ENCODE measurements at regions not wholly inside any gene's neighbourhood (a gene's known extent, or its start where the extent isn't known, plus 50 kb on each side); places are given as distances from the start of the nearest gene placed in this dataset.

GRCh38 chr7:380139-380485 is 90.1 kb downstream of the FOXL3 start:
- Histone ChIP-seq H3K79me2 (no peaks in the 10 kb centered on the region), H3K27me3 (no peaks in the 10 kb centered on the region), H3K9me2 (replicated peaks; ENCODE audit: insufficient read depth) (no peaks in the 10 kb centered on the region), H3K4me3 (no peak overlapping the region), H3K4me2 (peak overlapping the region; percentile 75), H3K36me3 (replicated peaks; ENCODE audit: insufficient read depth, low read depth) (no peaks in the 10 kb centered on the region), H3K9me3 (ENCODE audit: low read depth) (no peaks in the 10 kb centered on the region), H3K4me1 (ENCODE audit: insufficient read depth) (peaks cover 22% of the 10 kb centered on the region), H2AFZ (no peak overlapping the region), H3K27ac (no peak overlapping the region), H4K20me1 (ENCODE audit: insufficient read depth, poor library complexity, severe bottlenecking) (no peaks in the 10 kb centered on the region)
- no peak for DNase-seq (ENCODE audit: low spot score)
- 42% methylated on average over 13 of the region's 15 CpGs for WGBS (ENCODE audit: low lambda C conversion rate, missing lambda C conversion rate)
- TF ChIP-seq CTCF (IDR thresholded peaks at IDR 0.05; ENCODE audit: poor library complexity), result no peak
- TF ChIP-seq EZH2phosphoT487 (IDR thresholded peaks at IDR 0.05; ENCODE audit: low read depth, severe bottlenecking, unreplicated experiment), result no peak
- TF ChIP-seq EZH2 (IDR thresholded peaks at IDR 0.05; ENCODE audit: borderline replicate concordance), result no peak

- Histone ChIP-seq H3K4me1 (ENCODE audit: insufficient read depth) (peaks cover 22% of the 10 kb centered on the region), H3K4me3 (no peak overlapping the region), H4K20me1 (ENCODE audit: insufficient read depth, poor library complexity, severe bottlenecking) (no peaks in the 10 kb centered on the region), H3K36me3 (replicated peaks; ENCODE audit: insufficient read depth, low read depth) (no peaks in the 10 kb centered on the region), H3K9me2 (replicated peaks; ENCODE audit: insufficient read depth) (no peaks in the 10 kb centered on the region), H3K79me2 (no peaks in the 10 kb centered on the region), H3K27me3 (no peaks in the 10 kb centered on the region), H3K4me2 (no peak overlapping the region), H3K27ac (no peak overlapping the region), H2AFZ (no peak overlapping the region), H3K9me3 (ENCODE audit: low read depth) (no peaks in the 10 kb centered on the region)
- DNase-seq (ENCODE audit: low spot score), result no peak
- WGBS (ENCODE audit: low lambda C conversion rate, missing lambda C conversion rate), result 71% methylated on average over 8 of the region's 8 CpGs
- no peak for TF ChIP-seq EZH2phosphoT487 (IDR thresholded peaks at IDR 0.05; ENCODE audit: low read depth, severe bottlenecking, unreplicated experiment)
- TF ChIP-seq EZH2 (IDR thresholded peaks at IDR 0.05; ENCODE audit: borderline replicate concordance), result no peak
- no peak for TF ChIP-seq CTCF (IDR thresholded peaks at IDR 0.05; ENCODE audit: poor library complexity)
Measured at GRCh38 chr7:380711-381210, 90.8 kb downstream of the FOXL3 start.

- Histone ChIP-seq H4K20me1 (ENCODE audit: insufficient read depth, poor library complexity, severe bottlenecking) (no peaks in the 10 kb centered on the region), H3K27me3 (no peaks in the 10 kb centered on the region), H3K4me3 (no peak overlapping the region), H3K27ac (no peak overlapping the region), H3K9me3 (ENCODE audit: low read depth) (no peaks in the 10 kb centered on the region), H2AFZ (no peak overlapping the region), H3K4me2 (no peak overlapping the region), H3K79me2 (no peaks in the 10 kb centered on the region), H3K4me1 (ENCODE audit: insufficient read depth) (peaks cover 16% of the 10 kb centered on the region), H3K36me3 (replicated peaks; ENCODE audit: insufficient read depth, low read depth) (no peaks in the 10 kb centered on the region), H3K9me2 (replicated peaks; ENCODE audit: insufficient read depth) (no peaks in the 10 kb centered on the region)
- 82% methylated on average over 23 of the region's 23 CpGs for WGBS (ENCODE audit: low lambda C conversion rate, missing lambda C conversion rate)
- no peak for DNase-seq (ENCODE audit: low spot score)
- no peak for TF ChIP-seq CTCF (IDR thresholded peaks at IDR 0.05; ENCODE audit: poor library complexity)
- no peak for TF ChIP-seq EZH2phosphoT487 (IDR thresholded peaks at IDR 0.05; ENCODE audit: low read depth, severe bottlenecking, unreplicated experiment)
- TF ChIP-seq EZH2 (IDR thresholded peaks at IDR 0.05; ENCODE audit: borderline replicate concordance), result no peak
Measured at GRCh38 chr7:381211-382042, 91.5 kb downstream of the FOXL3 start.

Measured in hepatocyte (in vitro differentiated cells).